Activated naive CD4-positive, alpha-beta T cell treated with anti-CD3 and anti-CD28 coated beads, Interleukin-2, amount 50 U/mL, for 16 hours (primary cell): ENCODE measurements at regions not wholly inside any gene's neighbourhood (a gene's known extent, or its start where the extent isn't known, plus 50 kb on each side); places are given as distances from the start of the nearest gene placed in this dataset.
"Not testable (repeated sequence)": the region's sequence is repeated elsewhere in the genome, so short reads cannot be mapped to it uniquely, and the experiment has no call there.

Experiments
- DNase-seq: peaks from one replicate; pipeline ENCODE4 v3.0.0-alpha.2; 2020

- no peak for DNase-seq
These were observed 368.4 kb downstream of the TLE1 start for GRCh38 chr9:81320909-81321482.

GRCh38 chr9:81318571-81318970, 370.8 kb downstream of the TLE1 start:
- DNase-seq, result no peak

GRCh38 chr9:81317939-81318338, 371.4 kb downstream of the TLE1 start:
- no peak for DNase-seq

DNA sequence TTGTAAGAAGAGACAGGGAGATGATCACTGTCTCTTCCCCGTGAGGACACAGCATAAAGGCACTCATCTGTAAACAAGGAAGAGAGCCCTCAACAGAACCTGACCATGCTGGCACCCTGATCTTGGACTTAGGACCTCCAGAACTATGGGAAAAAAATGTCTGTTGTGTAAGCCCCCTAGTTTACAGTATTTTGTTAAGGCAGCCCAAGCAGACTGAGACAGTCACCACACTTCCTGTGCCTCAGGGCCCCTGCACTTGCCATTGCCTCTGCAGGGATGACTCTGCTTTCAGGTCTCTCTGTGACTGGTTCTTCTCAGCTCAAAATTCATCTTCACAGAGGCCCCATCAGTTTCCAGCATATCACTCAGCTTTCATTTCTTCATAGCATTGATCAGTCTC, 372.1 kb downstream of the TLE1 start:
- DNase-seq, result no peak

- no peak for DNase-seq
These were observed 374.9 kb downstream of the TLE1 start for GRCh38 chr9:81314490-81314889.

- DNase-seq, result no peak
These were observed 375.5 kb downstream of the TLE1 start for GRCh38 chr9:81313877-81314276.

DNA sequence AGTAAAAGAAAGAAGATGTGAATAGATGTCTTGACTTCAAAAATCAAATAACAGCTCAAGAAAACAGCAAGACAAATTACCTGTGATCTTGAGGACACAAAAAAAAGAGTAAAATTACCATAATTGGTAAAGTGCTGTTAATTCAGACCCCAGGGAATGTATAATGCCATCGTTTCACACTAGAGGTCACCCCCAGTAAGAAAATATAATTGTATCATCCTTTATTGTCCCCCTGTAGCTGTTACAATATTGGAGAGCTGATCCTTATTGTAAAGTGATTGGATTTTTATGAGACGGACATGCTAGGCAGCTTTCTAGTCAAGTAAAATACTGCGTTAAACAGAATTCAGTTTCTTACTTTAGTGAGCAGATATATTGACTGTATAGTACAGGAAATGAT, 377.0 kb downstream of the TLE1 start:
- no peak for DNase-seq

GRCh38 chr9:81308404-81308803, 380.9 kb downstream of the TLE1 start:
- DNase-seq, result no peak

DNA sequence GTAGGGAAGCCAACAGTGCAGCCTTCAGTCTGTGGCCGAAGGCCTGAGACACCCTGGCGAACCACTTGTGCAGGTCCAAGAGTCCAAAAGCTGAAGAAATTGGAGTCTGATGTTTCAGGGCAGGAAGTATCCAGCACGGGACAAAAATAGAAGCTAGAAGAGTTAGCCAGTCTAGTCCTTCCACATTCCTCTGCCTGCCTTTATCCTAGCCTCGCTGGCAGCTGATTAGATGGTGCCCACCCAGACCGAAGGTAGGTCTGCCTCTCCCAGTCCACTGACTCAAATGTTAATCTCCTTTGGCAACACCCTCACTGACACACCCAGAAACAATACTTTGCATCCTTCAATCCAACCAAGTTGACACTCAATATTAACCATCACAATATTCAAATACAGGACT, 381.6 kb downstream of the TLE1 start:
- DNase-seq, result not testable (repeated sequence)

DNA sequence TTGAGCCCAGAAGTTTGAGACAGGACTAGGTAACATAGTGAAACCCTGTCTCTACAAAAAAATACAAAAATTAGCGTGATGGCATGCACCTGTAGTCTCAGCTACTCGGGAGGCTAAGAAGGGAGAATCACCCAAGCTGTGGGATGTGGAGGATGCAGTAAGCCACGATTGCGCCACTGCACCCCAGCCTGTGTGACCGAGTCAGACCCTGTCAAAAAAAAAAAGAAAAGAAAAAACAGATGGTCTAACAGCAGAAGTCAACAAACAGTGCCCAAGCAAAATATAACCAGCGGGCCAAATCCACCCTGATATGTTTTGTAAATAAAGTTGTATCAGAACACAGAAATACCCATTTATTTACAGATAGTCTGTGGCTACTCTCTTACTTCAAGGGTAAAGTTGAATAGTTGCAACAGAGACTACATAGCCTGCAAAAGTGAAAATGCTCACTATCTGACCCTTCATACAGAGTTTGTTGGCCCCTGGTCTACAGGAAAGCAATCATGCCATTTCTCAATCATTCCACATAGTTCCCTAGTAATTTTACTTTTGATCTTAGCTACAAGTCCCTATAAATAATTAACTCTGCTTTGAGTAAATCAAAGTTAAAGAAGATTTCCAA, 383.7 kb downstream of the TLE1 start:
- DNase-seq, result no peak

- no peak for DNase-seq
These were observed 385.7 kb downstream of the TLE1 start for GRCh38 chr9:81303658-81304057.

DNA sequence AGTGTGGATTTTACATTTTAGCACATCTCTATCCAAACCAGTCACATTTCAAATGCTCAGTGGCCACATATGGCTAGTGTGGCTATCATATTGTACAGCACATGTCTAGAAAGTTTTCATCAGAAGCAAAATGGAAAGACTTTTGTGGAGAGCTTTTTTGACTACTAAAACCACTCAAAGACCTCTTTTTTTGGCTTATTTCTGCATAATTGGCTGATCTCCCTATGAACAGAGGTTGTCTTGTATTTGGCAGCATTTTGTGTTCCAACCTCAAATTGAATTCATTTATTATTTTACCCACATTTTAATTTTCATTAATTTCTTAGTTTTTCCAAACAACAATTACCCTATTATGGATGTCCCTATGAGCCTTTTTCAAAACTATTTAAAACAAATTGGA, 395.7 kb downstream of the TLE1 start:
- DNase-seq, result no peak

- DNase-seq, result no peak
These were observed 397.1 kb downstream of the TLE1 start for GRCh38 chr9:81292056-81292805.

GRCh38 chr9:81289622-81290021, 399.7 kb downstream of the TLE1 start:
- DNase-seq, result no peak

- no peak for DNase-seq
These were observed 421.3 kb downstream of the TLE1 start for GRCh38 chr9:81268048-81268447.

GRCh38 chr9:81266674-81267073, 422.7 kb downstream of the TLE1 start:
- DNase-seq, result no peak

- no peak for DNase-seq
These were observed 423.3 kb downstream of the TLE1 start for GRCh38 chr9:81266086-81266485.

DNA sequence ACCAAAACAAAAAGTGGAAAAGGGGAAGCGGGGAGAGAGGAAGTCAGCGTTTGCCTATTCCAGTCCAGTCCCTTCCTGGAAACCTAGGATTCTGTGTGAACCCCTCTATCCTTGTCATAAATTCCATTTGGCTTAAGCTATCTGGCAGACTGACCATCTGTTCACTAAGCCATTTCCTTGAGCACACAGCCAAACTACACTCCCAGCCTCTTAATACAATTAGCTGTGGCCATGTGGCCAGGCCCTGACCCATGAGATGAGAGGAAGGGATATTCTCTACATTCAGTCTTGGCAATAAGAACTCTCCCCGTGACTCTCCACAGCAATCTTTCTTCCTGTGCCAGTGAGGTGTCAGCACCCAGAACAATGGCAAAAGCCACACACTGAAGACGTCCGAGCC, 424.8 kb downstream of the TLE1 start:
- DNase-seq, result no peak

- DNase-seq, result no peak
These were observed 429.5 kb downstream of the TLE1 start for GRCh38 chr9:81259896-81260295.

GRCh38 chr9:81256368-81256767, 433.0 kb downstream of the TLE1 start:
- no peak for DNase-seq

DNA sequence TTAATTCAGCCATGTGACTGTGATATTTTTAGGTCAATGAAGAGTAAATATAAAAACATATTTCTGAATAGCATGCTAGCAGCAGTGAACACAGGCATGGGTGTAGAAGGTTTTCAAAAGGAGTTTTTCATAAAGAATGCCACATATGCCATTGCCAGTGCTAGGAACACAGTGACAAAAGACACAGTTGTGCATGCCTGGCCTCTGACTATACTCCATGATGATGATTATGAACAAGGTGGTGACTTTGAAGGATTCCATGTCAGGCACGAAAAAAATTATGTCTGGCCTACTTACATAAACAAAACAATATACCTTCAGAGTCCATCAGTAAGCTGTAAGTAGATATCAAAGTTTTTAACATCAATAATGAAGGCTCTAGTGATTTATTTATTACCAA, 438.7 kb downstream of the TLE1 start:
- no peak for DNase-seq

GRCh38 chr9:81250041-81250440, 439.3 kb downstream of the TLE1 start:
- no peak for DNase-seq

DNA sequence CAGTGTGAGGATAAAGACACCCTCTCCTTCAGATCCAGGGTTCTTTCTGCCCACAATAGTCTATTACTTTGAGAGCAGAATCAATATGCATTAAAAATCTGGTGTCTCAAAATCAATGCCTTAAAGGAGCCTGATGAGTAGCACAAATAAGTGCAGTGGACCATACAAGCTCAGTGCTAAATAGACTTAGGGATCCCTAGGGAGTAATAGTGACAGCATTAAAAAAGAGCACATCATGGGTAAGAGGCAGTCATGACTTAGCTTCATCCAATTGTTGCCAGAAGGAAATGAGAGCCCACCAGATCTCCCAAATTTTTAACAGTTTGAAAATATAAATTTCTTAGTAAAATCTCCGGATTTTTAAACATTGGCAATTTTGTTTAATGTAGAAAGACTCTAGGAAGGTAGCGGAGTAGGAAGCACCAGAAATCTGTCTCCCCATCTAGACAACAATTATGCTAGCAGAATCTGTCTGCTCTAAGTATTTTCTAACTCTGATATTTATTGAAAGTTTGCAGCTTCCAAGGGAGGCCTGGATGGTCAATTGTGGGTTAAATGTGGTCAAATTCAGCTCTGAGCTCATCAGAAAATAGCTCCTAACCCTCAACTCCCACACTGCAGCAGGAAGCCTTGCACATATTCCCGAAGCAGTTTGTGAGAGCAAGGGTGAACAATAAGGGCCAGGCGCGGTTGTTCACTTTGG, 443.9 kb downstream of the TLE1 start:
- DNase-seq, result no peak

DNA sequence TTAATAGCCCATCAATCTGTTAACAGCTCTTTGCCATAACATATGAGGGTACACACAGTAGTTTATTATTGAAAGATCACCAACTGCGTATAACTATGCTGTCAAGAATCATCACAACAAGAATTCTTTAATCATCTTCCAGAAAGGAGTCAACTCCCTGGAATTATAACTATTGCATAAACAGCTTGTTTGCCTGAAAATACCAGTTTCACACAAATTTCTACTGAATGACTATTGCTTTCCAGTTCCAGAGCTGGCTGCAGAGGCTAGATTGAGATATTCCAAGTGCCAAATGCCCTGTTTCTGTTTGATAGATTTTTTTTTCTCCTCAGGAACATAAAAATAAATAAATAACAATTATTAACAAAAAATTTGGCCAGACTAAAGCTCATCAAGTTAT, 444.7 kb downstream of the TLE1 start:
- DNase-seq, result no peak
